SK-N-SH (cell line): ENCODE measurements at regions not wholly inside any gene's neighbourhood (a gene's known extent, or its start where the extent isn't known, plus 50 kb on each side); places are given as distances from the start of the nearest gene placed in this dataset.

Source experiments
- CTCF ChIA-PET: fragments of 300-600, 350-600 bp; formaldehyde crosslinking; extraction: SDS; loops from one replicate; lab custom pipeline; 2021; lab: Yijun Ruan, JAX
- POLR2A ChIA-PET: fragments of 350-600 bp; sonication (Branson Sonifier 250); formaldehyde crosslinking; extraction: SDS; loops from one replicate; lab custom pipeline; 2020; ENCODE audit warnings: antibody characterized with exemption, inconsistent platforms; lab: Yijun Ruan, JAX
- DNase-seq: peaks from one replicate; pipeline ENCODE4 v3.0.0; 2012
- H2AFZ ChIP-seq: fragments of 200-600 bp; sonication (generic); 2 replicates; pipeline ENCODE4 v1.8.1; 2016; ENCODE audit warnings: antibody characterized with exemption, mild to moderate bottlenecking, low read depth
- H3F3A ChIP-seq: fragments of 200-600 bp; sonication (generic); replicated peaks from 2 replicates; pipeline ENCODE3; 2016; ENCODE audit warnings: antibody characterized with exemption, mild to moderate bottlenecking; ENCODE audit not compliant: insufficient read depth
- H3K27ac ChIP-seq, 2 experiments: fragments of 200-500 bp in 1 of 2; fragments of 200-600 bp in 1 of 2; sonication (Bioruptor generic) in 1 of 2; sonication (generic), shearing (Covaris generic) in 1 of 2; 2 replicates each; pipeline versions ENCODE4 v1.5.1 to v1.6.1; 2014 to 2016; ENCODE audit warnings: low read depth in 2 of 2, inconsistent platforms in 1 of 2, low read length in 1 of 2, mild to moderate bottlenecking in 1 of 2, mixed read lengths in 1 of 2
- H3K27me3 ChIP-seq: fragments of 200-600 bp; sonication (generic), shearing (Covaris generic); 2 replicates; pipeline ENCODE4 v1.6.1; 2016; ENCODE audit warnings: mixed run types; ENCODE audit not compliant: insufficient read depth
- H3K36me3 ChIP-seq, 2 experiments: fragments of 200-500 bp in 1 of 2; fragments of 200-600 bp in 1 of 2; sonication (Bioruptor generic) in 1 of 2; sonication (generic) in 1 of 2; replicated peaks in 1 of 2; 2 replicates each; pipeline versions ENCODE3 to v1.5.1; 2014 to 2016; ENCODE audit warnings: low read length in 1 of 2, mild to moderate bottlenecking in 1 of 2; ENCODE audit not compliant: insufficient read depth in 2 of 2, control insufficient read depth in 1 of 2
- H3K4me1 ChIP-seq, 2 experiments: fragments of 200-500 bp in 1 of 2; fragments of 200-600 bp in 1 of 2; sonication (Bioruptor generic) in 1 of 2; sonication (generic), shearing (Covaris generic) in 1 of 2; 2 replicates each; pipeline versions ENCODE4 v1.5.1 to v1.6.1; 2014 to 2016; ENCODE audit warnings: low read depth in 1 of 2, low read length in 1 of 2, mixed run types in 1 of 2; ENCODE audit not compliant: insufficient read depth in 2 of 2, control insufficient read depth in 1 of 2
- H3K4me2 ChIP-seq: fragments of 200-600 bp; sonication (generic), shearing (Covaris generic); 2 replicates; pipeline ENCODE4 v1.6.1; 2017; ENCODE audit warnings: mixed run types
- H3K4me3 ChIP-seq, 2 experiments: fragments of 200-500 bp in 1 of 2; fragments of 200-600 bp in 1 of 2; sonication (Bioruptor generic) in 1 of 2; sonication (generic), shearing (Covaris generic) in 1 of 2; 2 replicates each; pipeline versions ENCODE4 v1.5.1 to v1.8.1; 2014 to 2016; ENCODE audit warnings: low read depth in 2 of 2, inconsistent platforms in 1 of 2, low read length in 1 of 2, mild to moderate bottlenecking in 1 of 2, mixed read lengths in 1 of 2, moderate library complexity in 1 of 2
- H3K79me2 ChIP-seq: fragments of 200-600 bp; sonication (generic); 2 replicates; pipeline ENCODE4 v1.8.1; 2017; ENCODE audit warnings: mild to moderate bottlenecking; ENCODE audit not compliant: insufficient read depth
- H3K9ac ChIP-seq: fragments of 200-600 bp; sonication (generic); 2 replicates; pipeline ENCODE4 v1.6.1; 2017; ENCODE audit warnings: mixed run types
- H3K9me2 ChIP-seq: fragments of 200-600 bp; sonication (generic); 2 replicates; pipeline ENCODE4 v1.6.1; 2017; ENCODE audit warnings: mixed run types
- H3K9me3 ChIP-seq: fragments of 200-600 bp; sonication (generic); 2 replicates; pipeline ENCODE4 v1.6.1; 2017; ENCODE audit warnings: mixed run types, mild to moderate bottlenecking, moderate library complexity
- H4K20me1 ChIP-seq: fragments of 200-600 bp; sonication (generic); 2 replicates; pipeline ENCODE4 v1.6.1; 2017; ENCODE audit warnings: mild to moderate bottlenecking, mixed run types; ENCODE audit not compliant: insufficient read depth
- FOSL2 ChIP-seq: IDR thresholded peaks from 2 replicates; pipeline ENCODE4 v1.4.0; 2012; ENCODE audit warnings: low read depth, mild to moderate bottlenecking, moderate library complexity, borderline replicate concordance
- GABPA ChIP-seq: IDR thresholded peaks from 2 replicates; pipeline ENCODE4 v1.4.0; 2012; ENCODE audit warnings: low read depth, mild to moderate bottlenecking
- JUND ChIP-seq: IDR thresholded peaks from 2 replicates; pipeline ENCODE4 v1.4.0; 2012
- MEF2A ChIP-seq: IDR thresholded peaks from 2 replicates; pipeline ENCODE4 v1.4.0; 2012; ENCODE audit warnings: low read depth, borderline replicate concordance
- NRF1 ChIP-seq: IDR thresholded peaks from 2 replicates; pipeline ENCODE4 v1.6.1; 2012; ENCODE audit warnings: low read depth, mild to moderate bottlenecking, low read length
- POLR2AphosphoS5 ChIP-seq: IDR thresholded peaks from 2 replicates; pipeline ENCODE4 v1.6.1; 2012; ENCODE audit warnings: low read depth, low read length
- RAD21 ChIP-seq: IDR thresholded peaks from 2 replicates; pipeline ENCODE4 v1.6.1; 2012; ENCODE audit warnings: mild to moderate bottlenecking, low read length
- RCOR1 ChIP-seq: fragments of 150-350 bp; IDR thresholded peaks from 2 replicates; pipeline ENCODE4 v1.6.1; 2017; ENCODE audit warnings: antibody characterized with exemption, low read length
- RXRA ChIP-seq: IDR thresholded peaks from 2 replicates; pipeline ENCODE4 v1.4.0; 2012; ENCODE audit warnings: low read depth, mild to moderate bottlenecking, borderline replicate concordance
- SMC3 ChIP-seq: IDR thresholded peaks from 2 replicates; pipeline ENCODE4 v1.6.1; 2012; ENCODE audit warnings: low read depth, low read length, improper control_type of control experiment
- TAF1 ChIP-seq: IDR thresholded peaks from 2 replicates; pipeline ENCODE4 v1.6.1; 2012; ENCODE audit warnings: low read depth, mild to moderate bottlenecking, low read length, moderate library complexity, borderline replicate concordance
- WGBS: methylation state at CpG from one replicate; pipeline ENCODE4 v1.1.6; 2017; ENCODE audit warnings: low lambda C conversion rate; 5-methylcytosine and 5-hydroxymethylcytosine counted together
- TF ChIP-seq, protein P1 (sequence below): fragments of 200-600 bp; sonication (generic); IDR thresholded peaks from 2 replicates; pipeline ENCODE4 v1.6.1; 2017; ENCODE audit warnings: antibody characterized with exemption, mild to moderate bottlenecking, moderate library complexity
- TF ChIP-seq, protein P2 (sequence below): IDR thresholded peaks from 2 replicates; pipeline ENCODE4 v1.4.0; 2012; ENCODE audit warnings: low read depth
- TF ChIP-seq, protein P3 (sequence below): IDR thresholded peaks from 2 replicates; pipeline ENCODE4 v1.6.1; 2012; ENCODE audit warnings: mild to moderate bottlenecking, low read depth, low read length, moderate library complexity
- TF ChIP-seq, protein P4 (sequence below): IDR thresholded peaks from 2 replicates; pipeline ENCODE4; 2012

DNA sequence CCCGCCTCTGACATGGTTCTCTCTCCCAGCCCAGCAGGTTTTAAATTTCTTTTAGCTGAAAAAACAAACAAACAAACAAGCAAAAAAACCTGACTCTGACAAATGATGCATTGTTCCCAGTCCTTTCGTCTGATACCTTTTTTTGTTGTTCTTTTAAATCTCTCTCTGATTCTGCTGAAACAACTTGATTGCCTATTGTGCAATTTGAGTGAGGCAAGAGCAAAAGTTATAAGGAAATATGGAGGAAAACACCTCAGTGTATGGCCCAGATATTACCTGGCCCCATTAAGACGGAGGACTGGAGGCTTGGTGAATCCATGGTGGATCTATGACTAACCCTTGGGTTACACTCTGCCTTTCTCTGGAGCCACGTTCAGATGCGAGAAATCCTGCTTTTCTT, 164.0 kb downstream of the MELK start:
- no peak for DNase-seq
- ChIA-PET POLR2A (no interaction called here), CTCF (interaction anchor here (0.6 to 1.7 kb wide), 3 partner anchors 99 to 329 kb away, joined by 3 to 6 read pairs (median 5); no protein-coding TSS in a partner anchor)

More for the DNA sequence above, 164.0 kb downstream of the MELK start:
- Histone ChIP-seq H2AFZ (no peak overlapping the region), H3K36me3 (no peaks in the 10 kb centered on the region), H3K4me2 (no peak overlapping the region), H3K79me2 (no peaks in the 10 kb centered on the region), H4K20me1 (no peaks in the 10 kb centered on the region), H3K4me1 (no peaks in the 10 kb centered on the region), H3K27ac (no peak overlapping the region), H3K9ac (no peak overlapping the region), H3K27me3 (no peaks in the 10 kb centered on the region), H3F3A (no peaks in the 10 kb centered on the region), H3K4me3 (no peak overlapping the region), H3K9me3 (no peaks in the 10 kb centered on the region), H3K9me2 (no peaks in the 10 kb centered on the region)
- WGBS: 75% methylated on average over 5 of the region's 5 CpGs
- TF ChIP-seq, protein P1, sequence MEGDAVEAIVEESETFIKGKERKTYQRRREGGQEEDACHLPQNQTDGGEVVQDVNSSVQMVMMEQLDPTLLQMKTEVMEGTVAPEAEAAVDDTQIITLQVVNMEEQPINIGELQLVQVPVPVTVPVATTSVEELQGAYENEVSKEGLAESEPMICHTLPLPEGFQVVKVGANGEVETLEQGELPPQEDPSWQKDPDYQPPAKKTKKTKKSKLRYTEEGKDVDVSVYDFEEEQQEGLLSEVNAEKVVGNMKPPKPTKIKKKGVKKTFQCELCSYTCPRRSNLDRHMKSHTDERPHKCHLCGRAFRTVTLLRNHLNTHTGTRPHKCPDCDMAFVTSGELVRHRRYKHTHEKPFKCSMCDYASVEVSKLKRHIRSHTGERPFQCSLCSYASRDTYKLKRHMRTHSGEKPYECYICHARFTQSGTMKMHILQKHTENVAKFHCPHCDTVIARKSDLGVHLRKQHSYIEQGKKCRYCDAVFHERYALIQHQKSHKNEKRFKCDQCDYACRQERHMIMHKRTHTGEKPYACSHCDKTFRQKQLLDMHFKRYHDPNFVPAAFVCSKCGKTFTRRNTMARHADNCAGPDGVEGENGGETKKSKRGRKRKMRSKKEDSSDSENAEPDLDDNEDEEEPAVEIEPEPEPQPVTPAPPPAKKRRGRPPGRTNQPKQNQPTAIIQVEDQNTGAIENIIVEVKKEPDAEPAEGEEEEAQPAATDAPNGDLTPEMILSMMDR: no peak
- TF ChIP-seq RXRA (no peak), TAF1 (no peak), RCOR1 (no peak), POLR2AphosphoS5 (no peak), NRF1 (no peak), GABPA (no peak), FOSL2 (no peak), JUND (no peak), MEF2A (no peak), RAD21 (no peak), SMC3 (no peak)
- TF ChIP-seq, protein P2, sequence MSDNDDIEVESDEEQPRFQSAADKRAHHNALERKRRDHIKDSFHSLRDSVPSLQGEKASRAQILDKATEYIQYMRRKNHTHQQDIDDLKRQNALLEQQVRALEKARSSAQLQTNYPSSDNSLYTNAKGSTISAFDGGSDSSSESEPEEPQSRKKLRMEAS: no peak
- TF ChIP-seq, protein P3, sequence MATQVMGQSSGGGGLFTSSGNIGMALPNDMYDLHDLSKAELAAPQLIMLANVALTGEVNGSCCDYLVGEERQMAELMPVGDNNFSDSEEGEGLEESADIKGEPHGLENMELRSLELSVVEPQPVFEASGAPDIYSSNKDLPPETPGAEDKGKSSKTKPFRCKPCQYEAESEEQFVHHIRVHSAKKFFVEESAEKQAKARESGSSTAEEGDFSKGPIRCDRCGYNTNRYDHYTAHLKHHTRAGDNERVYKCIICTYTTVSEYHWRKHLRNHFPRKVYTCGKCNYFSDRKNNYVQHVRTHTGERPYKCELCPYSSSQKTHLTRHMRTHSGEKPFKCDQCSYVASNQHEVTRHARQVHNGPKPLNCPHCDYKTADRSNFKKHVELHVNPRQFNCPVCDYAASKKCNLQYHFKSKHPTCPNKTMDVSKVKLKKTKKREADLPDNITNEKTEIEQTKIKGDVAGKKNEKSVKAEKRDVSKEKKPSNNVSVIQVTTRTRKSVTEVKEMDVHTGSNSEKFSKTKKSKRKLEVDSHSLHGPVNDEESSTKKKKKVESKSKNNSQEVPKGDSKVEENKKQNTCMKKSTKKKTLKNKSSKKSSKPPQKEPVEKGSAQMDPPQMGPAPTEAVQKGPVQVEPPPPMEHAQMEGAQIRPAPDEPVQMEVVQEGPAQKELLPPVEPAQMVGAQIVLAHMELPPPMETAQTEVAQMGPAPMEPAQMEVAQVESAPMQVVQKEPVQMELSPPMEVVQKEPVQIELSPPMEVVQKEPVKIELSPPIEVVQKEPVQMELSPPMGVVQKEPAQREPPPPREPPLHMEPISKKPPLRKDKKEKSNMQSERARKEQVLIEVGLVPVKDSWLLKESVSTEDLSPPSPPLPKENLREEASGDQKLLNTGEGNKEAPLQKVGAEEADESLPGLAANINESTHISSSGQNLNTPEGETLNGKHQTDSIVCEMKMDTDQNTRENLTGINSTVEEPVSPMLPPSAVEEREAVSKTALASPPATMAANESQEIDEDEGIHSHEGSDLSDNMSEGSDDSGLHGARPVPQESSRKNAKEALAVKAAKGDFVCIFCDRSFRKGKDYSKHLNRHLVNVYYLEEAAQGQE: no peak
- TF ChIP-seq, protein P4, sequence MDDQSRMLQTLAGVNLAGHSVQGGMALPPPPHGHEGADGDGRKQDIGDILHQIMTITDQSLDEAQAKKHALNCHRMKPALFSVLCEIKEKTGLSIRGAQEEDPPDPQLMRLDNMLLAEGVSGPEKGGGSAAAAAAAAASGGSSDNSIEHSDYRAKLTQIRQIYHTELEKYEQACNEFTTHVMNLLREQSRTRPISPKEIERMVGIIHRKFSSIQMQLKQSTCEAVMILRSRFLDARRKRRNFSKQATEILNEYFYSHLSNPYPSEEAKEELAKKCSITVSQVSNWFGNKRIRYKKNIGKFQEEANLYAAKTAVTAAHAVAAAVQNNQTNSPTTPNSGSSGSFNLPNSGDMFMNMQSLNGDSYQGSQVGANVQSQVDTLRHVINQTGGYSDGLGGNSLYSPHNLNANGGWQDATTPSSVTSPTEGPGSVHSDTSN: no peak
